ENCODE measurements at regions not wholly inside any gene's neighbourhood (a gene's known extent, or its start where the extent isn't known, plus 50 kb on each side); places are given as distances from the start of the nearest gene placed in this dataset.
"Not testable (repeated sequence)": the region's sequence is repeated elsewhere in the genome, so short reads cannot be mapped to it uniquely, and the experiment has no call there.

- DNase-seq (ENCODE audit: low spot score): peak; percentile 35
Observed at GRCh38 chr2:172288603-172289002, 138.8 kb upstream of the ITGA6 start.

- no peak for DNase-seq (ENCODE audit: low spot score)
Observed at GRCh38 chr2:172293952-172294351, 133.4 kb upstream of the ITGA6 start.

- no peak for DNase-seq (ENCODE audit: low spot score)
Observed at GRCh38 chr2:172294983-172295382, 132.4 kb upstream of the ITGA6 start.

- DNase-seq (ENCODE audit: low spot score): no peak
Observed at GRCh38 chr2:172295677-172296076, 131.7 kb upstream of the ITGA6 start.

- no peak for DNase-seq (ENCODE audit: low spot score)
Observed at GRCh38 chr2:172296267-172297046, 130.9 kb upstream of the ITGA6 start.

GRCh38 chr2:172297531-172297930 lies 129.9 kb upstream of the ITGA6 start:
- no peak for DNase-seq (ENCODE audit: low spot score)

GRCh38 chr2:172297950-172298349 lies 129.4 kb upstream of the ITGA6 start:
- no peak for DNase-seq (ENCODE audit: low spot score)

GRCh38 chr2:172299741-172300140 lies 127.6 kb upstream of the ITGA6 start:
- no peak for DNase-seq (ENCODE audit: low spot score)

GRCh38 chr2:172300851-172301250 lies 126.5 kb upstream of the ITGA6 start:
- no peak for DNase-seq (ENCODE audit: low spot score)

GRCh38 chr2:172305066-172305465 lies 122.3 kb upstream of the ITGA6 start:
- DNase-seq (ENCODE audit: low spot score): no peak

- no peak for DNase-seq (ENCODE audit: low spot score)
Observed at GRCh38 chr2:172307800-172308199, 119.6 kb upstream of the ITGA6 start.

- no peak for DNase-seq (ENCODE audit: low spot score)
Observed at GRCh38 chr2:172308253-172308935, 119.0 kb upstream of the ITGA6 start.

- DNase-seq (ENCODE audit: low spot score): no peak
Observed at GRCh38 chr2:172311921-172312345, 115.5 kb upstream of the ITGA6 start.

GRCh38 chr2:172313715-172314341 lies 113.6 kb upstream of the ITGA6 start:
- DNase-seq (ENCODE audit: low spot score): no peak

- not testable (repeated sequence) for DNase-seq (ENCODE audit: low spot score)
Observed at GRCh38 chr2:172315070-172315469, 112.3 kb upstream of the ITGA6 start.

- DNase-seq (ENCODE audit: low spot score): no peak
Observed at GRCh38 chr2:172322049-172322448, 105.3 kb upstream of the ITGA6 start.

GRCh38 chr2:172323256-172323655 lies 104.1 kb upstream of the ITGA6 start:
- no peak for DNase-seq (ENCODE audit: low spot score)

- no peak for DNase-seq (ENCODE audit: low spot score)
Observed at GRCh38 chr2:172323861-172324597, 103.4 kb upstream of the ITGA6 start.

GRCh38 chr2:172326211-172326509 lies 101.2 kb upstream of the ITGA6 start:
- no peak for DNase-seq (ENCODE audit: low spot score)

GRCh38 chr2:172328103-172328841 lies 99.1 kb upstream of the ITGA6 start:
- no peak for DNase-seq (ENCODE audit: low spot score)

- no peak for DNase-seq (ENCODE audit: low spot score)
Observed at GRCh38 chr2:172329416-172329773, 98.0 kb upstream of the ITGA6 start.
